Thyroid gland (tissue), 4 donors: ENCODE measurements at regions not wholly inside any gene's neighbourhood (a gene's known extent, or its start where the extent isn't known, plus 50 kb on each side); places are given as distances from the start of the nearest gene placed in this dataset.

ENCODE experiments used
- POLR2A ChIP-seq, 2 donors: fragments of 450-650 bp; IDR thresholded peaks; one replicate each; pipeline ENCODE4 v1.6.1; 2017; ENCODE audit warnings: antibody characterized with exemption in 2 of 2, mild to moderate bottlenecking in 2 of 2, moderate library complexity in 1 of 2
- TF ChIP-seq, protein P1 (sequence below), 6 experiments: fragments of 200-600 bp in 3 of 6; fragments of 450-650 bp in 3 of 6; sonication (generic) in 3 of 6; IDR thresholded peaks; one replicate each; pipeline ENCODE4 v1.5.1; 2016 to 2019; ENCODE audit warnings: antibody characterized with exemption in 6 of 6, mild to moderate bottlenecking in 2 of 6, inconsistent platforms in 1 of 6, moderate library complexity in 1 of 6

DNA sequence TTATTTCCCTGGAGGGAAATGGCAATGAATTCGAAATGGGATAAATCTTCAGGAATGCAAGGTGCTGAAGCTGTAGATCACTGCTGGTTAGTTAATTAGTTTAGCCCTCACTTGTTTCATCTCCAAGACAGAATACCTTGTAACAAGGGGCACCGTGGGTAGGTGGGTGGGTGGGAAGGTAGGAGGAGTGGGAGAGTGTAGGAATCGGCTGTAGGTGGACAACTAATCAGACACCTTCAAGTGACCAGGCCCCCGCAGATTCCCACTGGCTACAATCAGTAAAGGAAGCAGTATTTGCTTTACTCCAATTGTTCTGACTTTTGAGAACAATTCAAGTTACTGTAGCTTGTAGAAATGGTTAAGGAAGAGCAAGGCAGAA is 293.7 kb downstream of the TLE1 start:
- TF ChIP-seq, protein P1, sequence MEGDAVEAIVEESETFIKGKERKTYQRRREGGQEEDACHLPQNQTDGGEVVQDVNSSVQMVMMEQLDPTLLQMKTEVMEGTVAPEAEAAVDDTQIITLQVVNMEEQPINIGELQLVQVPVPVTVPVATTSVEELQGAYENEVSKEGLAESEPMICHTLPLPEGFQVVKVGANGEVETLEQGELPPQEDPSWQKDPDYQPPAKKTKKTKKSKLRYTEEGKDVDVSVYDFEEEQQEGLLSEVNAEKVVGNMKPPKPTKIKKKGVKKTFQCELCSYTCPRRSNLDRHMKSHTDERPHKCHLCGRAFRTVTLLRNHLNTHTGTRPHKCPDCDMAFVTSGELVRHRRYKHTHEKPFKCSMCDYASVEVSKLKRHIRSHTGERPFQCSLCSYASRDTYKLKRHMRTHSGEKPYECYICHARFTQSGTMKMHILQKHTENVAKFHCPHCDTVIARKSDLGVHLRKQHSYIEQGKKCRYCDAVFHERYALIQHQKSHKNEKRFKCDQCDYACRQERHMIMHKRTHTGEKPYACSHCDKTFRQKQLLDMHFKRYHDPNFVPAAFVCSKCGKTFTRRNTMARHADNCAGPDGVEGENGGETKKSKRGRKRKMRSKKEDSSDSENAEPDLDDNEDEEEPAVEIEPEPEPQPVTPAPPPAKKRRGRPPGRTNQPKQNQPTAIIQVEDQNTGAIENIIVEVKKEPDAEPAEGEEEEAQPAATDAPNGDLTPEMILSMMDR (IDR thresholded peaks at IDR 0.05) = no peak
- no peak for TF ChIP-seq POLR2A (IDR thresholded peaks at IDR 0.05)
